A673 (cell line): ENCODE measurements at regions not wholly inside any gene's neighbourhood (a gene's known extent, or its start where the extent isn't known, plus 50 kb on each side); places are given as distances from the start of the nearest gene placed in this dataset.

ENCODE experiments used
- EZH2 ChIP-seq: fragments of 200-600 bp; sonication (generic); IDR thresholded peaks from 2 replicates; pipeline ENCODE4 v1.6.1; 2017; ENCODE audit warnings: borderline replicate concordance, low read depth, mild to moderate bottlenecking, mixed read lengths, antibody characterized with exemption, low read length; ENCODE audit not compliant: poor library complexity, severe bottlenecking
- TF ChIP-seq, protein P1 (sequence below): fragments of 300-800, 200-600 bp; sonication (generic); conservative IDR thresholded peaks from 2 replicates; pipeline ENCODE4 v1.5.1; 2017; ENCODE audit warnings: low read depth, mild to moderate bottlenecking, antibody characterized with exemption, low read length, moderate library complexity, mixed read lengths

DNA sequence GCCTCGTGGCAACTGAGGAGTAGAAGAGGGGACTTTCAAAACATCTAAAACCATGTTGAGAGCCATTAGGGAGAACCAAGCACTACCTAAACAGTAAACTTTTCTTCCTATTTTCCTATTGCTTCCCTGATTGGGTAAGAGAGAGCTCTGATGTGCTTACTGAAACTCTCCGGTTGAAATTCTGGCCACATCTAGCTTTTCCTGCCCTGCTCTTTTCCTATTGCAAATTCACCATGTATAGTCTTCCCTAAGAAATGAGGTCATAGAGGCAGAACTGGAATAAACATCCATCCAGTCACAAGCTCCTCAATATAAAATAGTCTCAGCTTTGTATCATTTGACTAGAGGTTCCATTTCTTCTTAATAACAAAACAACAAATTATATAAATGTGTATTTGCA is 199.5 kb upstream of the CNR1 start:
- TF ChIP-seq, protein P1, sequence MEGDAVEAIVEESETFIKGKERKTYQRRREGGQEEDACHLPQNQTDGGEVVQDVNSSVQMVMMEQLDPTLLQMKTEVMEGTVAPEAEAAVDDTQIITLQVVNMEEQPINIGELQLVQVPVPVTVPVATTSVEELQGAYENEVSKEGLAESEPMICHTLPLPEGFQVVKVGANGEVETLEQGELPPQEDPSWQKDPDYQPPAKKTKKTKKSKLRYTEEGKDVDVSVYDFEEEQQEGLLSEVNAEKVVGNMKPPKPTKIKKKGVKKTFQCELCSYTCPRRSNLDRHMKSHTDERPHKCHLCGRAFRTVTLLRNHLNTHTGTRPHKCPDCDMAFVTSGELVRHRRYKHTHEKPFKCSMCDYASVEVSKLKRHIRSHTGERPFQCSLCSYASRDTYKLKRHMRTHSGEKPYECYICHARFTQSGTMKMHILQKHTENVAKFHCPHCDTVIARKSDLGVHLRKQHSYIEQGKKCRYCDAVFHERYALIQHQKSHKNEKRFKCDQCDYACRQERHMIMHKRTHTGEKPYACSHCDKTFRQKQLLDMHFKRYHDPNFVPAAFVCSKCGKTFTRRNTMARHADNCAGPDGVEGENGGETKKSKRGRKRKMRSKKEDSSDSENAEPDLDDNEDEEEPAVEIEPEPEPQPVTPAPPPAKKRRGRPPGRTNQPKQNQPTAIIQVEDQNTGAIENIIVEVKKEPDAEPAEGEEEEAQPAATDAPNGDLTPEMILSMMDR = no peak
- TF ChIP-seq EZH2 = no peak
